Peyer's patch (tissue), 4 donors: ENCODE measurements at regions not wholly inside any gene's neighbourhood (a gene's known extent, or its start where the extent isn't known, plus 50 kb on each side); places are given as distances from the start of the nearest gene placed in this dataset.

Source experiments
- DNase-seq, 3 donors: peaks; one replicate each; pipeline ENCODE4 v3.0.0-alpha.2; 2017 to 2019
- H3K27ac ChIP-seq, 4 donors: fragments of 200-600 bp; sonication (generic); one replicate each; pipeline ENCODE4 v1.5.1; 2016 to 2019
- H3K27me3 ChIP-seq, 2 donors: fragments of 200-600 bp; sonication (generic); one replicate each; pipeline ENCODE4 v1.5.1; 2019
- H3K36me3 ChIP-seq, 3 donors: fragments of 200-600 bp; sonication (generic); one replicate each; pipeline ENCODE4 v1.5.1; 2016 to 2019
- H3K4me1 ChIP-seq, 4 donors: fragments of 200-600 bp; sonication (generic); one replicate each; pipeline ENCODE4 v1.5.1; 2016 to 2019
- H3K4me3 ChIP-seq, 4 donors: fragments of 200-600 bp; sonication (generic); 1 replicate in 3 of 4; 2 replicates in 1 of 4; pipeline ENCODE4 v1.5.1; 2016 to 2019; ENCODE audit warnings: mild to moderate bottlenecking in 1 of 4
- H3K9me3 ChIP-seq, 4 donors: fragments of 200-600 bp; sonication (generic); one replicate each; pipeline ENCODE4 v1.5.1; 2016 to 2019; ENCODE audit warnings: mild to moderate bottlenecking in 1 of 4
- CTCF ChIP-seq, 6 experiments: fragments of 450-650 bp in 4 of 6; fragments of 200-600 bp in 2 of 6; sonication (generic) in 1 of 6; IDR thresholded peaks; one replicate each; pipeline ENCODE4 v1.5.1; 2017 to 2019; ENCODE audit warnings: antibody characterized with exemption in 6 of 6, mild to moderate bottlenecking in 3 of 6, moderate library complexity in 1 of 6
- POLR2A ChIP-seq, 2 donors: fragments of 450-650 bp; IDR thresholded peaks; one replicate each; pipeline ENCODE4 v1.5.1; 2017; ENCODE audit warnings: antibody characterized with exemption in 2 of 2, mild to moderate bottlenecking in 2 of 2, moderate library complexity in 2 of 2

- DNase-seq: no peak
- Histone ChIP-seq H3K4me3 (no peak overlapping the region), H3K36me3 (no peaks in the 10 kb centered on the region), H3K4me1 (no peaks in the 10 kb centered on the region), H3K27me3 (no peaks in the 10 kb centered on the region), H3K9me3 (no peaks in the 10 kb centered on the region), H3K27ac (no peak overlapping the region)
- TF ChIP-seq POLR2A (IDR thresholded peaks at IDR 0.05): no peak
- no peak for TF ChIP-seq CTCF (IDR thresholded peaks at IDR 0.05)
Measured at GRCh38 chr14:82047777-82048470, 514.3 kb upstream of the SEL1L start.

DNA sequence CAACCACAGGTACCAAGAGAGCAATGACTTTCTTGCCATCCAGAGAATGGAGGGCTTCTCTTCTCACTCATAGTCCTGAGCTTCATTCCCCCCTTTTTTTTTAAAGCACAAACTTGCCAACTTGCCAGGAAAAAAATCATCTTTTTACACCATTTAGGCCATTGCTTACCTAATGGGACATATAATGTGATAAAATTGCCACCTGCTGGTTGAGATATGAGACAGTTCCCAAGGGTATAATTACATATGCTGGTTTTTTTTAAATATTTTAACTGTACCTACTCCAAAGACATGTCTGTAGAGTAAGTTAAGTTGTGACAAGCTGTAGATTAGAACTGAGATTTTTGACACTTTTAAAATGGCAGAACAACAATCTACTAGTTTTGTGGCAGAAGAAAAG lies 519.1 kb upstream of the SEL1L start:
- H3K27ac ChIP-seq: no peak overlapping the region
- TF ChIP-seq POLR2A (IDR thresholded peaks at IDR 0.05): no peak
- H3K9me3 ChIP-seq: no peaks in the 10 kb centered on the region
- H3K4me3 ChIP-seq: no peak overlapping the region
- no peak for DNase-seq
- H3K4me1 ChIP-seq: no peaks in the 10 kb centered on the region
- no peaks in the 10 kb centered on the region for H3K36me3 ChIP-seq
- no peaks in the 10 kb centered on the region for H3K27me3 ChIP-seq

DNA sequence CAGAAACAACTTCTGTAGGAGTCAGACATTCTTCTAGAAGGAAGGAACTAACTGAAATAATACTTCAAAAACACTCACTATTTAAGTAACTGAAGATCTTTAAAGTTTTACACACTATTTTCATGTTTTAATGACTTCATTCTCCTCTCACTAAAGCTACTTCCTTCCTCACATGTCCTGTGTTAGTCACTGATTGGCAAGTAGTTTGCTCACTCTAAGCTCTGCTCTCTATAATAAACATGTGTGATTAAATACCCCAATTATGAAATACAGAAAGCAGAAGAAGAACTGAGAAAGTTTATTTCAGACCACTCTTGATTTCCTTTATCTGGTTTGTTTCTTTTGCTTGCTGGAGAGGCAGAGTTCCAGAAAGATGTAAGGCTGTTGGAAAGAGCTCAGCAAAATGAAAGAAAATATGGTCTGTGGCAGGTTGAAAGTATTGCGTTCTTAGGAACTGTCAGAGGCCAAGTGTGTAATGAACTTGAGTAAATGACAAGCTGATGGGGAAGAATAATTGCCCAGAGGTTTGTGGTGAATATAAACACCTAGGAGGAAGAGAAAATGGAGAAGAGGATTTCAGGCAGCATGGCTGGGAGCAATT lies 522.0 kb upstream of the SEL1L start:
- no peak for TF ChIP-seq CTCF (IDR thresholded peaks at IDR 0.05)
- TF ChIP-seq POLR2A (IDR thresholded peaks at IDR 0.05): no peak
- DNase-seq: no peak
- Histone ChIP-seq H3K4me3 (no peak overlapping the region), H3K4me1 (no peaks in the 10 kb centered on the region), H3K36me3 (no peaks in the 10 kb centered on the region), H3K27ac (no peak overlapping the region), H3K27me3 (no peaks in the 10 kb centered on the region), H3K9me3 (no peaks in the 10 kb centered on the region)

- H3K27me3 ChIP-seq: no peaks in the 10 kb centered on the region
- H3K27ac ChIP-seq: no peak overlapping the region
- no peaks in the 10 kb centered on the region for H3K4me1 ChIP-seq
- no peaks in the 10 kb centered on the region for H3K9me3 ChIP-seq
- H3K4me3 ChIP-seq: no peak overlapping the region
- no peak for DNase-seq
- TF ChIP-seq CTCF (IDR thresholded peaks at IDR 0.05): no peak
- TF ChIP-seq POLR2A (IDR thresholded peaks at IDR 0.05): no peak
- H3K36me3 ChIP-seq: no peaks in the 10 kb centered on the region
Measured at GRCh38 chr14:82060219-82060618, 526.6 kb upstream of the SEL1L start.

- H3K36me3 ChIP-seq: no peaks in the 10 kb centered on the region
- TF ChIP-seq CTCF (IDR thresholded peaks at IDR 0.05): no peak
- TF ChIP-seq POLR2A (IDR thresholded peaks at IDR 0.05): no peak
- no peaks in the 10 kb centered on the region for H3K9me3 ChIP-seq
- H3K27me3 ChIP-seq: no peaks in the 10 kb centered on the region
- no peaks in the 10 kb centered on the region for H3K4me1 ChIP-seq
- DNase-seq: no peak
- H3K4me3 ChIP-seq: no peak overlapping the region
- no peak overlapping the region for H3K27ac ChIP-seq
Measured at GRCh38 chr14:82067221-82067875, 533.7 kb upstream of the SEL1L start.

DNA sequence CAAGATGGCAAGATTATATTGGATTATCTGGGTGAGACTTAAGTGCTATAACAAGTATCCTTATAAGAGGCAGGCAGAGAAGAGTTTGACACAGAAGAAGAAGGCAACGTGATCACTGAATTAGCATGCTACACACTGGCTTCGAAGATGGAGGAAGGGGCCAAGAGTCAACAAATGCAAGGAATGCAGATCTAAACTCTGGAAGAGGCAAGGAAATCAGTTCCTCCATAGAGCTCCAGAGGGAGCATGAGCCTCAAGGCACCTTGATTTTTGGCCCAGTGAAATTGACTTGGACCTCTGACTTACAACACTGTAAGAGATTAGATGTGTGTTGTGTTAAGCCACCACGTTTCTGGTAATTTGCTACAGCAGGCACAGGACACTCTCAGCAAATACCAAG lies 536.4 kb upstream of the SEL1L start:
- TF ChIP-seq POLR2A (IDR thresholded peaks at IDR 0.05) (no peak), CTCF (IDR thresholded peaks at IDR 0.05) (no peak)
- no peaks in the 10 kb centered on the region for H3K9me3 ChIP-seq
- no peaks in the 10 kb centered on the region for H3K36me3 ChIP-seq
- no peaks in the 10 kb centered on the region for H3K27me3 ChIP-seq
- no peak for DNase-seq
- H3K27ac ChIP-seq: no peak overlapping the region
- no peaks in the 10 kb centered on the region for H3K4me1 ChIP-seq
- H3K4me3 ChIP-seq: no peak overlapping the region
